ENCODE measurements at regions not wholly inside any gene's neighbourhood (a gene's known extent, or its start where the extent isn't known, plus 50 kb on each side); places are given as distances from the start of the nearest gene placed in this dataset.

GRCh38 chr9:90245661-90246060 is 397.0 kb downstream of the DIRAS2 start:
- no peaks in the 10 kb centered on the region for H3K79me1 ChIP-seq (ENCODE audit: low read depth, low read length)
- H3K14ac ChIP-seq (ENCODE audit: insufficient read length) = no peak overlapping the region
- CTCF ChIA-PET (ENCODE audit: partially characterized antibody) = interaction anchor here (1.1 to 1.4 kb wide), 2 partner anchors 74 to 670 kb away, joined by 3 to 4 read pairs; no protein-coding TSS in a partner anchor
- TF ChIP-seq NANOG (IDR thresholded peaks at IDR 0.05; ENCODE audit: insufficient read depth, low read depth, low read length, poor library complexity, severe bottlenecking) (no peak), USF2 (IDR thresholded peaks at IDR 0.05; ENCODE audit: low read length) (no peak), KDM1A (IDR thresholded peaks at IDR 0.05; ENCODE audit: borderline replicate concordance, low read length) (no peak), MAFK (IDR thresholded peaks at IDR 0.05; ENCODE audit: low read depth, low read length) (no peak), SIX5 (IDR thresholded peaks at IDR 0.05; ENCODE audit: low read depth, low read length) (no peak), PHF8 (conservative IDR thresholded peaks at IDR 0.05; ENCODE audit: low read depth, low read length) (no peak), TEAD4 (IDR thresholded peaks at IDR 0.05; ENCODE audit: low read depth, low read length) (no peak), CBX8 (IDR thresholded peaks at IDR 0.05; ENCODE audit: borderline replicate concordance, low read depth, low read length) (no peak), CHD1 (IDR thresholded peaks at IDR 0.05; ENCODE audit: low read depth, low read length) (no peak), TAF1 (IDR thresholded peaks at IDR 0.05; ENCODE audit: low read depth, low read length) (no peak), BACH1 (IDR thresholded peaks at IDR 0.05; ENCODE audit: low read length) (no peak), HDAC6 (IDR thresholded peaks at IDR 0.05; ENCODE audit: low read depth, low read length) (no peak), SP2 (IDR thresholded peaks at IDR 0.05; ENCODE audit: low read length) (no peak), BCL11A (IDR thresholded peaks at IDR 0.05; ENCODE audit: low read depth in 2 of 2, low read length in 2 of 2) (no peak)

More at GRCh38 chr9:90245661-90246060, 397.0 kb downstream of the DIRAS2 start:
- no peaks in the 10 kb centered on the region for H3K23me2 ChIP-seq (ENCODE audit: low read depth, low read length)
- no peak overlapping the region for H3K27ac ChIP-seq (ENCODE audit: low read depth, low read length)
- no peaks in the 10 kb centered on the region for H3K27me3 ChIP-seq (replicated peaks in 1 of 4; ENCODE audit: control insufficient read depth in 3 of 4, extremely low read depth in 1 of 4, insufficient read depth in 3 of 4, low read length in 3 of 4)
- H3K4me1 ChIP-seq (replicated peaks in 1 of 4; ENCODE audit: control insufficient read depth in 3 of 4, insufficient read depth in 4 of 4, low read length in 3 of 4) = no peaks in the 10 kb centered on the region
- no peak overlapping the region for H4K5ac ChIP-seq (ENCODE audit: insufficient read length, low read depth, low read length)
- H3K18ac ChIP-seq (ENCODE audit: extremely low read depth, low read length) = no peak overlapping the region
- H2BK12ac ChIP-seq (ENCODE audit: low read depth, low read length) = no peak overlapping the region
- no peak overlapping the region for H2BK15ac ChIP-seq (ENCODE audit: low read length)
- no peak overlapping the region for H3K56ac ChIP-seq (replicated peaks; ENCODE audit: insufficient read length, low read depth, low read length)
- H3K9me3 ChIP-seq (ENCODE audit: insufficient read depth in 2 of 2, low read depth in 1 of 2, low read length in 1 of 2) = no peaks in the 10 kb centered on the region
- no peak overlapping the region for H3K4me3 ChIP-seq (ENCODE audit: extremely low read depth in 1 of 4, insufficient read depth in 2 of 4, low read depth in 3 of 4, low read length in 4 of 4)
- H2AFZ ChIP-seq (ENCODE audit: low read length) = no peak overlapping the region
- 0 out of 2 replicates have a peak overlapping the region, but pooled peaks have one; percentile 6 for H2AK5ac ChIP-seq (ENCODE audit: low read depth, low read length)
- no peak for FAIRE-seq
- H2BK5ac ChIP-seq (ENCODE audit: low read depth, low read length) = no peak overlapping the region
- no peaks in the 10 kb centered on the region for H3K36me3 ChIP-seq (ENCODE audit: control insufficient read depth in 2 of 4, insufficient read depth in 4 of 4, low read length in 3 of 4)
- no peaks in the 10 kb centered on the region for H3K79me2 ChIP-seq (ENCODE audit: control insufficient read depth in 1 of 2, insufficient read depth in 2 of 2, low read length in 2 of 2)
- no peak for DNase-seq (ENCODE audit: low read depth in 1 of 2, low spot score in 2 of 2)
- no peak overlapping the region for H3K9ac ChIP-seq (replicated peaks in 1 of 4; ENCODE audit: extremely low read depth in 1 of 4, low read depth in 3 of 4, low read length in 3 of 4)
- POLR2A ChIA-PET (ENCODE audit: partially characterized antibody) = no interaction called here
- no peak overlapping the region for H4K8ac ChIP-seq (ENCODE audit: extremely low read depth, insufficient read depth, low read length)
- H2BK120ac ChIP-seq (replicated peaks; ENCODE audit: low read depth, low read length) = no peak overlapping the region
- no peak overlapping the region for H3K4ac ChIP-seq (replicated peaks; ENCODE audit: insufficient read length, low read depth, low read length)
- H4K20me1 ChIP-seq (replicated peaks in 1 of 2; ENCODE audit: control insufficient read depth in 1 of 2, insufficient read depth in 2 of 2, low read length in 2 of 2) = no peaks in the 10 kb centered on the region
- no peak overlapping the region for H3K23ac ChIP-seq (ENCODE audit: insufficient read length)
- H4K91ac ChIP-seq (replicated peaks; ENCODE audit: insufficient read length, low read length) = no peak overlapping the region
- H2BK20ac ChIP-seq (ENCODE audit: low read length) = no peak overlapping the region
- WGBS, 2 experiments (ENCODE audit: extremely low coverage in 1 of 2, insufficient coverage in 1 of 2, insufficient read length in 1 of 2, insufficient replicate concordance in 2 of 2, low coverage in 1 of 2, low lambda C conversion rate in 2 of 2, missing lambda C conversion rate in 1 of 2) = 72% methylated on average over 3 of the region's 3 CpGs; no CpG with 5 or more reads in 1 of the 2 experiments
- H3K4me2 ChIP-seq (ENCODE audit: insufficient read depth in 1 of 2, low read depth in 2 of 2, low read length in 2 of 2) = no peak overlapping the region

All from H1 (cell line).